GM18867 (cell line): ENCODE measurements at regions not wholly inside any gene's neighbourhood (a gene's known extent, or its start where the extent isn't known, plus 50 kb on each side); places are given as distances from the start of the nearest gene placed in this dataset.

Experiments
- ATAC-seq: cut with Tn5 transposase; IDR thresholded peaks from one replicate; pipeline ENCODE4 v1.9.1; 2021; ENCODE audit warnings: mild to moderate bottlenecking, moderate library complexity; ENCODE audit not compliant: unreplicated experiment

GRCh38 chr16:66219491-66219890 lies 147.0 kb upstream of the CDH5 start:
- no peak for ATAC-seq

GRCh38 chr16:66212428-66212827 lies 154.1 kb upstream of the CDH5 start:
- ATAC-seq: no peak

- ATAC-seq: no peak
Measured at GRCh38 chr16:66211651-66212050, 154.8 kb upstream of the CDH5 start.

DNA sequence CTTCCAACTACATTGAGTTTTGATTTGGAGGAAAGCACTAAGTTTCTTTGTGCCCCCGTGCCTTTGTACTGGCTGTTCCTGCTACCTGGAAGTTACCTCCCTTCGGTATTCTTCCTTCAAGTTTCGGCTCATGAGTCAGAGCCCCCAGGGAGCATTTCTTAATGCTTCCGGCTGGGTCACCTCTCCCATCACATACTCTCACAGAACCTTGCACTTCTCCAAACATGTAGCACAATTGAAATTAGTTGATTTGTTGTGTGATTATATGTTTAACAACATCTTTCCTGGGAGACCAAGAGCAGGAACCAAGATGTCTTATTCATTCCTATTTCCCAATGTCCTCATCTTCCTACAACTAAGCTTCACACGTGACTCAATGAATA lies 158.6 kb upstream of the CDH5 start:
- no peak for ATAC-seq

GRCh38 chr16:66207139-66207882 lies 159.2 kb upstream of the CDH5 start:
- no peak for ATAC-seq

- ATAC-seq: no peak
Measured at GRCh38 chr16:66206363-66206762, 160.1 kb upstream of the CDH5 start.

DNA sequence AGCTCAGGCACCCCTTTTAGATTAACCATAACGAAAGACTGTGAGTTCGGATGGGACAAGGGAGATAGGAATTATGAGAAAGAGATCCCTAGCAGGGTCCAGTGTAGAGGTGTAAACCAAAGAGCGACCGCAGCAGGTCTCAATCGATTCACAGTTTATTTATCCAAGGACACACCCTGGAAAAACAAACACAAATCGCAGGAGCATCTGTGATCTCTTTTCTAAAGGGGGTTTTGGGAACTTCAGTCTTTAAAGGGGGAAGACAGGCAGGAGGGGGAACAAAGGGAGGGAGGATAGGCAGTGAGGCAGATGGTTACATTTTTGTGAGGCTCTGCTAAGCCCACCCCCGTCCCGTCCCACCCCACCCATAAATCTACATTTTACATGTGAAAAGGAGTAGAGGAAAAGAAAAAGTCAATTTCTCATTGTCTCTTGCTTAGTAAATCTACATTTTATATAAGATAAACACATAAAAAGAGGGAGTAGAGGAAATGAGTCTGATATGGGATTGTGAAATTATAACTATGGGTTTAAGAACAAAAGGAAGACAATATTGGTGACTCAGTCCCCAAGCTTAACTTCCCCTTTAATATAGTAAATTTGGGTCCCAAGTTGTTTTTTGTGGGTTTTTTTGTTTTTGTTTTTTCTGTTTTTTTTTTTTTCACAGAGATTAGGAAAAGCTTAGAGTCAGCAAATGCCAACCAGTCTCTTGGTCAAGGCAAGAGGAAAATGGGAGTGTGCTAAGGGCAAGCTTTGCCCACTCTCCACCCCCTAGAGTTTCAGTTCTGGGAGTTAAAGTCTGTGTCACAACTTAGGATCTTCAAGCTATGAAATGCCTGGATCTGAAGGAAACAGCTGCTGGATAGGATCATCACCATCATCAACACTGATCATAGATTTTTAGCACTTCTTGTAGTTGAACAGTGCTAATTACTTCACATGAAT lies 160.9 kb upstream of the CDH5 start:
- ATAC-seq: no peak

- no peak for ATAC-seq
Measured at GRCh38 chr16:66204756-66205155, 161.7 kb upstream of the CDH5 start.

- ATAC-seq: no peak
Measured at GRCh38 chr16:66203476-66203875, 163.0 kb upstream of the CDH5 start.

GRCh38 chr16:66199189-66199588 lies 167.3 kb upstream of the CDH5 start:
- ATAC-seq: no peak

- no peak for ATAC-seq
Measured at GRCh38 chr16:66198641-66199040, 167.8 kb upstream of the CDH5 start.

DNA sequence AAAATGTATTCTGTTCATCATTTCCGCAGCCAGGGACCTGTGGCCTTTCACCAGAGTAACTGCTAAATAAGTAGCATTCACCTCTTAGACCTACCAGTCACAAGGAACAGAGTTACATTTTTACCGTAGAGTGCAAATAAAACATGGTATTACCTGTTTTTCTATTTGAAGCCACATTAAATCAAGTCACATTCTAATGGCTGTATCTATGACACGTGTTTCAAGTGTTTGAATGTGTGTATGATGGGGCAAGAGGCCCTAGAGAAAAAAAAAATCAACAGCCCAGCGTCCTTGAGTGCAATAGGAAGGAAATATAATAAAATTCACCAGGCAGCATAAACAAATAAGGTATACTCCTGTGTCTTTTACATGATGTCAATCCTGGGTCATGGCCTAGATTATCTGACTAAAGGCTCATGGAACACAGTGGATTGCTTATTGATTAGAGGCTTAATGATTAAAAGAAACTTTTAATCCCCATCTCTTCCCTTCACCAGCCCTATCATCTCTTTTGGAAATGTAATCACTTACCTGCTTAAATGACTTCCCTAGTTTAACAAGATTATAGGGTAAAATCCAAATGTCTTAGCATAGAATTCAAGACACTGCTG lies 168.7 kb upstream of the CDH5 start:
- no peak for ATAC-seq

DNA sequence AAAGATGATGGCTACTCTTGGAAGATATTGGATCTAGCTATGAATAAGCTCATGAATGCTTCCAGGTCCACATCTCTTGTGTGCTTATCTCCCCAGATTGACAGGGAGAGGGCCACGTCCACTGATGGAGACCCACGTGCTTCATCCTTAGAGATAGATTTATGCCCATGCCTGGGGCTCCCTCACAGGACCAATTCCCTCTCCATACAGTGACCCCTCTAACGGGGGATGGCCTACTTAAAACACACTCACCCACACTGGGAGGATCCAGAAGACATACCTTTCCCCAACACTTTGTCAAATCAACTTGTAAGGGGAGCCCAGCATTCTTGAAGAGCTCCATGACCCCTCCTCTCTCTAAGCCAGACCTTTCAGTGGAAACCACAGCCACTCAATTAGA lies 169.7 kb upstream of the CDH5 start:
- ATAC-seq: no peak

DNA sequence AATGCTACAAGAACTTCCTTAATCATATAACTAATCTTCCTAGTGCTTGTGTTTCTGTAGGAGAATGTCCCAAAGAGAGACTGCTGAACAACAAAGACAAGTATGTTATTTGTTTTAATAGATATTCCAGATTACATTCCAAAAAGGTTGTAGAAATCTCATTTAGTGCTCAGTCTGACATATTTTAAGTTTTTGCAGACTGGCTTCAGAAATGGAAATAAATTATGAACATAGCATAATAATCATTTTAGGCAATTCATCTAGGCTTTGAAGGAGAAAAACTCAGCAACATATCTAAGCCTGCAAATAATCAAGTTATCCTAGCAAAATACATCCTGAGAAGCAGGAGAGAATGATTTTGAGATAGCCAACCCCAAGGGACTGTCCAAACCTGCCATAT lies 171.6 kb upstream of the CDH5 start:
- ATAC-seq: no peak

DNA sequence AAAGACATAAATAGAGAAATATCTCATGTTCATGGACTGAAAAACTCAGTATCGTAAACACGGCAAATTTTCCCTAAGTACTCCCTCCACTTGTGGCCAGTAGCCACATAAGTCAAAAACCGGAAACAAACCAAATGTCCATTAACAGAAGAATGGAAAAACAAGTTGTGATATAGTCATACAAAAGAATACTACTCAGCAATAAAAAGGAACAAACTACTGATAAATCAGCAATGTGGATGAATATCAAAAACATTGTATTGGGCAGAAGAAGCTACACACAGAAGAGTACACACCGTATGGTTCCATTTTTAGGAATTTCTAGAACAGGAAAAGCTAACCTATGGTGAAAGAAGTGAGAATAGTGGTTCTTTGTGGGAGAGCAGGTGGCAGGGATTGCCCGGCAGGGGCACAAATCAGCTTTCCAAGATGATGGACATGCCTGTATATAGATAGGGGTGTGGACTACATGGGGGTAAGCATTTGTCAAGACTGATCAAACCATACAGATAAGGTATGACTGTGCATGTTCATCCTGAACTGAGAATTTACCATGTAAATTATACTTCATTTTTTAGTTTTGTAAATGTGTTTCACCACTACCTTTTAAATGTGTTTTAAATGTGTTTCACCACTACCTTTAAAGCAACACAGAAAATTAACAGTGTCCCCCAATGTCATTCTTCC lies 172.8 kb upstream of the CDH5 start:
- no peak for ATAC-seq

DNA sequence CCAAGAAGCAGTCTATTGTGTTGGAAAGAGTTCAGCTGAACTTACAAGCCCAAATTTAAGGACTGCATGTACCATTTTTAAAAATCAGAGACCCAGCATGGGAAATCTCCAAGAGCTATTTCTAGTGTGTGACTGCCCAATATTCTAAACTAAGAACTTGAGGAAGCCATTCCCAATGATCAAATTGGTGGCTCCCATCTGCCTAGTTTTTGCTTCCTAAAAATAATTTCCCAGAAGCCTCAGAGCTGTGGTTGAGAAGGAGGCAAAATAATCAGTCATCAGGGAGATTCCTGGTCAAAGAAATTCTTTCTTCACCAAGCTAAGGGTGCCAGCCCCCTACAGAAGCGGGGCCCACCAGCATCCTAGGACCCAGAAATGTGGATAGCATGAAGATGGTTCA lies 176.1 kb upstream of the CDH5 start:
- no peak for ATAC-seq

- no peak for ATAC-seq
Measured at GRCh38 chr16:66189951-66190350, 176.5 kb upstream of the CDH5 start.

DNA sequence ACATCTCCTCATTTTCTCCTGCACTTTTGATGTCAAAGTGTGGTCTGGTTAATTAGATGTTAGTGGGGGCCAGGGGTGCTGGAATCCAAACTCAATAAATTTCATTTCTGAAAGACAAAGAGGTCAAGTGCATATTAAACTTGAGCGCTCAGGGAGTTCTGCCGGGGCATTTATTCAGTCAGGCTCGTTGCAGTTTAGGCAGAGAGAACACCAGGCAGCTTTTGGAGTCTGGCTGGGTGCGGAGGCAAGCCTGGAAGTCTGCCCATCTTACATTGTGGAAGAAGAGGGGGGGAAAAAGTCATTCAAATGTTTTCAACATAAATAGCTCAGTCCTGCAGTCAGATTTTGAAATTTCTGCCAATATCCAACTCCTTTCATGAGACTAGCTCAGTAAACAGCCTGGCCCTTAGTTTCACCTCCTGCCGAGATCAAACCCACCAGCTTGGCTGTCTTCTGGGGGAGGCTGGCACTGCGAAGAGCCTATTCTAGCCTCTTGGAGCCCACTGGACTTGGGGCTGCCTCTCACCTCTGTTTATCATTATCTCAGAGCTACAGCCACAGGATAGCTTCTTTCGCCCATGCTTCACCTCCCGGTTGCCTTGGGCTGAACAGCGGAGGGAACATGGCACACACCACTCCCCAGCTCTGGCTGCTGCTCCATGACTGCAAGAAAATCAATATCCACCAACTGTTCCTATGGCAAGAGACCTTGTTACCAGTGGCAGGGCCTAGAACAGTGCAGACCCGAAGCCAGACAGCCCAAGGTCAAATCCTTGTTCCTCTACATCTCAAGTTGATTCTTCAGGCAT lies 177.4 kb upstream of the CDH5 start:
- no peak for ATAC-seq

- no peak for ATAC-seq
Measured at GRCh38 chr16:66186251-66186785, 180.2 kb upstream of the CDH5 start.

GRCh38 chr16:66182592-66182991 lies 183.9 kb upstream of the CDH5 start:
- ATAC-seq: no peak
